Endothelial cell (in vitro differentiated cells): ENCODE measurements at regions not wholly inside any gene's neighbourhood (a gene's known extent, or its start where the extent isn't known, plus 50 kb on each side); places are given as distances from the start of the nearest gene placed in this dataset.

Experiments used
- DNase-seq: peaks from one replicate; pipeline ENCODE4 v3.0.0; 2021; ENCODE audit warnings: low spot score
- H3K27ac Mint-ChIP-seq: one replicate; pipeline ENCODE4 v1.8.0; 2021; ENCODE audit warnings: mixed read lengths, inconsistent platforms; ENCODE audit not compliant: unreplicated experiment
- H3K27me3 Mint-ChIP-seq: one replicate; pipeline ENCODE4 v1.8.0; 2021; ENCODE audit warnings: mild to moderate bottlenecking, moderate library complexity, mixed read lengths, inconsistent platforms; ENCODE audit not compliant: unreplicated experiment
- H3K36me3 Mint-ChIP-seq: one replicate; pipeline ENCODE4 v1.8.0; 2021; ENCODE audit warnings: mild to moderate bottlenecking, low read depth, mixed read lengths, inconsistent platforms; ENCODE audit not compliant: unreplicated experiment
- H3K4me1 Mint-ChIP-seq: one replicate; pipeline ENCODE4 v1.8.0; 2021; ENCODE audit warnings: mild to moderate bottlenecking, mixed read lengths, inconsistent platforms; ENCODE audit not compliant: unreplicated experiment
- H3K4me3 Mint-ChIP-seq: one replicate; pipeline ENCODE4 v1.8.0; 2021; ENCODE audit warnings: mild to moderate bottlenecking, mixed read lengths, inconsistent platforms; ENCODE audit not compliant: unreplicated experiment
- H3K9me3 Mint-ChIP-seq: one replicate; pipeline ENCODE4 v1.8.0; 2021; ENCODE audit warnings: mixed read lengths, inconsistent platforms; ENCODE audit not compliant: unreplicated experiment
- CTCF ChIP-seq: fragments of 200-600 bp; sonication (generic); IDR thresholded peaks from one replicate; pipeline ENCODE4 v1.5.0; 2021; ENCODE audit warnings: antibody characterized with exemption; ENCODE audit not compliant: unreplicated experiment

GRCh38 chr1:37171691-37172090 is 137.4 kb upstream of the GRIK3 start:
- TF ChIP-seq CTCF, result no peak
- peaks cover 12% of the 10 kb centered on the region for H3K4me1 Mint-ChIP-seq
- H3K27me3 Mint-ChIP-seq, result peaks cover 1% of the 10 kb centered on the region
- H3K36me3 Mint-ChIP-seq, result no peaks in the 10 kb centered on the region
- no peak overlapping the region for H3K27ac Mint-ChIP-seq
- no peaks in the 10 kb centered on the region for H3K9me3 Mint-ChIP-seq
- no peak for DNase-seq
- no peak overlapping the region for H3K4me3 Mint-ChIP-seq

GRCh38 chr1:37174341-37174740 is 140.0 kb upstream of the GRIK3 start:
- H3K4me3 Mint-ChIP-seq, result no peak overlapping the region
- peaks cover 9% of the 10 kb centered on the region for H3K4me1 Mint-ChIP-seq
- no peak for DNase-seq
- TF ChIP-seq CTCF, result no peak
- no peaks in the 10 kb centered on the region for H3K36me3 Mint-ChIP-seq
- no peak overlapping the region for H3K27ac Mint-ChIP-seq
- no peaks in the 10 kb centered on the region for H3K9me3 Mint-ChIP-seq
- peaks cover 1% of the 10 kb centered on the region for H3K27me3 Mint-ChIP-seq

GRCh38 chr1:37174876-37175275 is 140.6 kb upstream of the GRIK3 start:
- DNase-seq, result no peak
- Mint-ChIP-seq H3K4me1 (peaks cover 5% of the 10 kb centered on the region), H3K27ac (no peak overlapping the region), H3K27me3 (peaks cover 1% of the 10 kb centered on the region), H3K9me3 (no peaks in the 10 kb centered on the region), H3K4me3 (no peak overlapping the region), H3K36me3 (no peaks in the 10 kb centered on the region)
- no peak for TF ChIP-seq CTCF

- H3K4me1 Mint-ChIP-seq, result peaks cover 5% of the 10 kb centered on the region
- no peak for TF ChIP-seq CTCF
- H3K9me3 Mint-ChIP-seq, result no peaks in the 10 kb centered on the region
- no peak for DNase-seq
- no peak overlapping the region for H3K27ac Mint-ChIP-seq
- H3K27me3 Mint-ChIP-seq, result peaks cover 1% of the 10 kb centered on the region
- H3K4me3 Mint-ChIP-seq, result no peak overlapping the region
- no peaks in the 10 kb centered on the region for H3K36me3 Mint-ChIP-seq
Observed at GRCh38 chr1:37175666-37176215, 141.4 kb upstream of the GRIK3 start.

- no peak overlapping the region for H3K27ac Mint-ChIP-seq
Observed at GRCh38 chr1:37176269-37176668, 142.0 kb upstream of the GRIK3 start.

More at GRCh38 chr1:37176269-37176668, 142.0 kb upstream of the GRIK3 start:
- TF ChIP-seq CTCF, result no peak
- no peaks in the 10 kb centered on the region for H3K9me3 Mint-ChIP-seq
- H3K36me3 Mint-ChIP-seq, result no peaks in the 10 kb centered on the region
- no peak overlapping the region for H3K4me3 Mint-ChIP-seq
- peaks cover 5% of the 10 kb centered on the region for H3K4me1 Mint-ChIP-seq
- peaks cover 1% of the 10 kb centered on the region for H3K27me3 Mint-ChIP-seq
- DNase-seq, result no peak
